ENCODE measurements at regions not wholly inside any gene's neighbourhood (a gene's known extent, or its start where the extent isn't known, plus 50 kb on each side); places are given as distances from the start of the nearest gene placed in this dataset.

DNA sequence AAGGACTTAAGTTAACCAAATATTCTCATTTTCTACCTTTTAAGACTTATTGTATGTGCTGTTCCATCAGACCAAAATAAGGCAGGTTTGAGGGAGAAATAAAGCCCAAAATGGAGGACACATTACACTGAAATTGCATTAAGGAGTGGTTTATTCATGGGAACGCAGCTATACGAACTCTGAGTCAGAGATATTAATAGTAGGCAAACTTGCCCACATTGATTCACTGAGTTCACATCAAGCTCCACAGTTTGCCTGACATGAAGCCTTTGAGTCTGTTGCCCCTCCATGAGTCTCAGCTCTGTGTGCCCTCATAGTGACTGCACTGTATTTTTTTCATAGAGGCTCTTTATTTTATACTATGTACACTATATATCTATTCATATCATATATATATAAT lies 135.0 kb upstream of the SNX2 start:
- Histone ChIP-seq H3K9me3 (replicated peaks; ENCODE audit: insufficient read depth, low read length) (no peaks in the 10 kb centered on the region), H3K4me1 (ENCODE audit: low read length) (no peaks in the 10 kb centered on the region), H3K9ac (ENCODE audit: low read length) (no peak overlapping the region), H3K36me3 (replicated peaks; ENCODE audit: insufficient read depth, low read length) (no peaks in the 10 kb centered on the region), H3K4me2 (ENCODE audit: low read depth, low read length) (no peak overlapping the region), H3K79me2 (ENCODE audit: low read length) (no peaks in the 10 kb centered on the region), H4K20me1 (ENCODE audit: insufficient read depth, low read length) (no peaks in the 10 kb centered on the region), H3K9me2 (replicated peaks; ENCODE audit: insufficient read depth, low read length) (no peaks in the 10 kb centered on the region), H3K27ac (ENCODE audit: low read length) (no peak overlapping the region), H3K27me3 (replicated peaks; ENCODE audit: insufficient read depth, low read length) (no peaks in the 10 kb centered on the region), H3F3A (ENCODE audit: insufficient read depth, low read length) (no peaks in the 10 kb centered on the region), H2AFZ (ENCODE audit: low read length) (no peak overlapping the region), H3K4me3 (ENCODE audit: low read length) (no peak overlapping the region)
- DNase-seq, result no peak
- TF ChIP-seq EZH2 (optimal IDR thresholded peaks at IDR 0.05; ENCODE audit: low read depth, low read length), result no peak
- TF ChIP-seq EZH2phosphoT487 (IDR thresholded peaks at IDR 0.05; ENCODE audit: low read length), result no peak
- TF ChIP-seq, protein P1, sequence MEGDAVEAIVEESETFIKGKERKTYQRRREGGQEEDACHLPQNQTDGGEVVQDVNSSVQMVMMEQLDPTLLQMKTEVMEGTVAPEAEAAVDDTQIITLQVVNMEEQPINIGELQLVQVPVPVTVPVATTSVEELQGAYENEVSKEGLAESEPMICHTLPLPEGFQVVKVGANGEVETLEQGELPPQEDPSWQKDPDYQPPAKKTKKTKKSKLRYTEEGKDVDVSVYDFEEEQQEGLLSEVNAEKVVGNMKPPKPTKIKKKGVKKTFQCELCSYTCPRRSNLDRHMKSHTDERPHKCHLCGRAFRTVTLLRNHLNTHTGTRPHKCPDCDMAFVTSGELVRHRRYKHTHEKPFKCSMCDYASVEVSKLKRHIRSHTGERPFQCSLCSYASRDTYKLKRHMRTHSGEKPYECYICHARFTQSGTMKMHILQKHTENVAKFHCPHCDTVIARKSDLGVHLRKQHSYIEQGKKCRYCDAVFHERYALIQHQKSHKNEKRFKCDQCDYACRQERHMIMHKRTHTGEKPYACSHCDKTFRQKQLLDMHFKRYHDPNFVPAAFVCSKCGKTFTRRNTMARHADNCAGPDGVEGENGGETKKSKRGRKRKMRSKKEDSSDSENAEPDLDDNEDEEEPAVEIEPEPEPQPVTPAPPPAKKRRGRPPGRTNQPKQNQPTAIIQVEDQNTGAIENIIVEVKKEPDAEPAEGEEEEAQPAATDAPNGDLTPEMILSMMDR (IDR thresholded peaks at IDR 0.05; ENCODE audit: low read length), result no peak

DNA sequence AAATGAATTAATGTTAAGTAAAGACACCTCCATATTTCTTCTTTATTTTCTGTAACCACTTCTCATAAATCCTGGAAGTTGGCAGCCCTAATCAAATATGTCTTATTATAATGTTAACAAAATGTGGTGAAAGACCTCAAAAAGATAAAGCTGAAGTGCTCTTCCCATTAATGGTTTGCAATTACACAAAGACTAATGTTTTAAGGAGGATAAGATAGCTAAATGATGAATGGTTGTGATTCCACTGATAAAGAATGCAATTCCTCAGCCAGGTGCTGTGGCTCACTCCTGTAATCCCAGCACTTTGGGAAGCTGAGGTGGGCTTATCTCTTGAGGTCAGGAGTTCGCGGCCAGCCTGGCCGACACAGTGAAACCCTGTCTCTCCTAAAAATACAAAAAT lies 125.8 kb upstream of the SNX2 start:
- TF ChIP-seq EZH2 (optimal IDR thresholded peaks at IDR 0.05; ENCODE audit: low read depth, low read length), result no peak
- TF ChIP-seq, protein P1 (IDR thresholded peaks at IDR 0.05; ENCODE audit: low read length), result no peak
- no peak for TF ChIP-seq EZH2phosphoT487 (IDR thresholded peaks at IDR 0.05; ENCODE audit: low read length)
- Histone ChIP-seq H3K4me1 (ENCODE audit: low read length) (no peaks in the 10 kb centered on the region), H3F3A (ENCODE audit: insufficient read depth, low read length) (no peaks in the 10 kb centered on the region), H3K27ac (ENCODE audit: low read length) (no peak overlapping the region), H3K4me3 (ENCODE audit: low read length) (no peak overlapping the region), H4K20me1 (ENCODE audit: insufficient read depth, low read length) (no peaks in the 10 kb centered on the region), H3K9me2 (replicated peaks; ENCODE audit: insufficient read depth, low read length) (no peaks in the 10 kb centered on the region), H3K9me3 (replicated peaks; ENCODE audit: insufficient read depth, low read length) (no peaks in the 10 kb centered on the region), H2AFZ (ENCODE audit: low read length) (no peak overlapping the region), H3K27me3 (replicated peaks; ENCODE audit: insufficient read depth, low read length) (no peaks in the 10 kb centered on the region), H3K36me3 (replicated peaks; ENCODE audit: insufficient read depth, low read length) (no peaks in the 10 kb centered on the region), H3K79me2 (ENCODE audit: low read length) (no peaks in the 10 kb centered on the region), H3K9ac (ENCODE audit: low read length) (no peak overlapping the region), H3K4me2 (ENCODE audit: low read depth, low read length) (no peak overlapping the region)
- no peak for DNase-seq

DNA sequence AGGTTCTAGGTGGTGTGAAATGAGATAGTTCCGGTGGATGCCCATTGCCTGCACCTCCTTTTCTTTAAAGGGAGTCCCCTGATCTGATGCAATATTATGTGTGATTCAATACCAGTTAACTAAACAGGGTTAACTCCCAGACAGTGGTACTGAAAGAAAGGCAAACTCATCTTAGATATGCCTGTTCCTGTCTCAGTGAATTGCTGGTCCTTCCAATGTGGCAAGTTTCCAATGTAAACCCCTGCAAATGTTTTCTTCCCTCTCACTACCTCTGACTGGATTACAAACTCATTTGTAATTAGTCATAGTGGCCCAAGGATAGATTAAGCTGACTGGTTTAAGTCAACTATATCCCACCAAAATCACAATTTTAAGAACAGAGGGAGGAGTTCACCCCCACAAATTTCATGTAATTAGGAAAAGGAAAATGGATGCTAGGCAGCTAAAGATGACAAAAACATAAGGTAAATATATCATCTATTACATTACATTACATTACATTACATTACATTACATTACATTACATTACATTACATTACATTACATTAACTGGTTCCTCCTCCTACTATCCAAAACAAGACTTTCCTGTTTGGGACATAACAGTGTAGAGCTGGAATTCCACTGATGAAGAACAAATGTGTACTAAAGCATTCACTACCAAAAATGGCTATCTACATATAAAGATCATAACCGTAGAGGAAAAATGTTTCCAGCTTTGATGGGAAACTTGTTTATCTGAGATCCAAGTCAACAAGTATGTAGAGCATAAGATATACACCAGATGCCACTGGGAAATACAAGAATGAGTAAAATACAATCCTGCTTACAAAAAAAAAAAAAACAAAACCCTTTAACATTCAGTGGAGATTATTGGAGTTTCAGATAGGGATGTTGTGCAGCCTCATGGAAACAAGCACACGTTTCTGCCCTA lies 121.5 kb upstream of the SNX2 start:
- DNase-seq, result no peak
- Histone ChIP-seq H3K4me3 (ENCODE audit: low read length) (no peak overlapping the region), H3K36me3 (replicated peaks; ENCODE audit: insufficient read depth, low read length) (no peaks in the 10 kb centered on the region), H3K4me2 (ENCODE audit: low read depth, low read length) (no peak overlapping the region), H3K79me2 (ENCODE audit: low read length) (no peaks in the 10 kb centered on the region), H3K9me2 (replicated peaks; ENCODE audit: insufficient read depth, low read length) (no peaks in the 10 kb centered on the region), H3K27me3 (replicated peaks; ENCODE audit: insufficient read depth, low read length) (no peaks in the 10 kb centered on the region), H3F3A (ENCODE audit: insufficient read depth, low read length) (no peaks in the 10 kb centered on the region), H3K9ac (ENCODE audit: low read length) (no peak overlapping the region), H3K4me1 (ENCODE audit: low read length) (no peaks in the 10 kb centered on the region), H3K27ac (ENCODE audit: low read length) (no peak overlapping the region), H4K20me1 (ENCODE audit: insufficient read depth, low read length) (no peaks in the 10 kb centered on the region), H3K9me3 (replicated peaks; ENCODE audit: insufficient read depth, low read length) (no peaks in the 10 kb centered on the region), H2AFZ (ENCODE audit: low read length) (no peak overlapping the region)
- TF ChIP-seq EZH2 (optimal IDR thresholded peaks at IDR 0.05; ENCODE audit: low read depth, low read length) (no peak), EZH2phosphoT487 (IDR thresholded peaks at IDR 0.05; ENCODE audit: low read length) (no peak)
- TF ChIP-seq, protein P1 (IDR thresholded peaks at IDR 0.05; ENCODE audit: low read length), result no peak

All from MM.1S (cell line).